ENCODE measurements at regions not wholly inside any gene's neighbourhood (a gene's known extent, or its start where the extent isn't known, plus 50 kb on each side); places are given as distances from the start of the nearest gene placed in this dataset.

DNA sequence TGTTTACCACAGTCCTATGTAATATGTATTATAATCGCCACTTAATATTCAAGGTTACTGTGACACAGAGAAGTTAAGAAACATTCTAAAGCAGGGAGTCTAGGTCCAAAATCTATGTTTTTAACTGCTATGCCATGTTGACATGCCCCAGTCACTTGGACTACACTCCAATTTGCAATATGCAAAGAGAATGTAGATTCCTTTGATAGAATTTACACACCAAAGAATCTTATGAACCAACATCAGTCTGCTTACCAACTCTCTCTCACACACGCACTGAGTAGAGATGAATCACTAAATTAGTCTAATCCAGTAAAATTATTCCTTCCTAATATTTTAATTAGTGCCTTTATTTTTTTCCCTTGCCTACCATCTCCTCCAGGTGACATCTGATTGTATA, 266.2 kb downstream of the OLFM3 start:
- TF ChIP-seq POLR2AphosphoS2 (IDR thresholded peaks at IDR 0.05; ENCODE audit: low read depth, low read length): no peak
- no peak for TF ChIP-seq MYC (CRISPR knock-in tag; IDR thresholded peaks at IDR 0.05; ENCODE audit: borderline replicate concordance)
- TF ChIP-seq, protein P1, sequence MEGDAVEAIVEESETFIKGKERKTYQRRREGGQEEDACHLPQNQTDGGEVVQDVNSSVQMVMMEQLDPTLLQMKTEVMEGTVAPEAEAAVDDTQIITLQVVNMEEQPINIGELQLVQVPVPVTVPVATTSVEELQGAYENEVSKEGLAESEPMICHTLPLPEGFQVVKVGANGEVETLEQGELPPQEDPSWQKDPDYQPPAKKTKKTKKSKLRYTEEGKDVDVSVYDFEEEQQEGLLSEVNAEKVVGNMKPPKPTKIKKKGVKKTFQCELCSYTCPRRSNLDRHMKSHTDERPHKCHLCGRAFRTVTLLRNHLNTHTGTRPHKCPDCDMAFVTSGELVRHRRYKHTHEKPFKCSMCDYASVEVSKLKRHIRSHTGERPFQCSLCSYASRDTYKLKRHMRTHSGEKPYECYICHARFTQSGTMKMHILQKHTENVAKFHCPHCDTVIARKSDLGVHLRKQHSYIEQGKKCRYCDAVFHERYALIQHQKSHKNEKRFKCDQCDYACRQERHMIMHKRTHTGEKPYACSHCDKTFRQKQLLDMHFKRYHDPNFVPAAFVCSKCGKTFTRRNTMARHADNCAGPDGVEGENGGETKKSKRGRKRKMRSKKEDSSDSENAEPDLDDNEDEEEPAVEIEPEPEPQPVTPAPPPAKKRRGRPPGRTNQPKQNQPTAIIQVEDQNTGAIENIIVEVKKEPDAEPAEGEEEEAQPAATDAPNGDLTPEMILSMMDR (CRISPR knock-in tag; IDR thresholded peaks at IDR 0.05): no peak
- TF ChIP-seq MXI1 (IDR thresholded peaks at IDR 0.05; ENCODE audit: borderline replicate concordance, low read depth, low read length): no peak
- TF ChIP-seq POLR2A (IDR thresholded peaks at IDR 0.05; ENCODE audit: insufficient read depth in 1 of 2, low read depth in 2 of 2, low read length in 2 of 2): no peak
- no peak for TF ChIP-seq CEBPB (IDR thresholded peaks at IDR 0.05; ENCODE audit: borderline replicate concordance, low read depth, low read length)
- TF ChIP-seq ZNF543 (CRISPR knock-in tag; IDR thresholded peaks at IDR 0.05): no peak
- no peak for TF ChIP-seq BRCA1 (CRISPR knock-in tag; IDR thresholded peaks at IDR 0.05)
- TF ChIP-seq SRSF4 (IDR thresholded peaks at IDR 0.05; ENCODE audit: low read depth, low read length, poor library complexity, severe bottlenecking): no peak
- no peak for TF ChIP-seq SP2 (CRISPR knock-in tag; IDR thresholded peaks at IDR 0.05)
- no peak for TF ChIP-seq PRPF4 (IDR thresholded peaks at IDR 0.05; ENCODE audit: low read depth, low read length, poor library complexity, severe bottlenecking)
- no peak for TF ChIP-seq RFX5 (IDR thresholded peaks at IDR 0.05; ENCODE audit: low read depth, low read length)

All from HepG2 (cell line).